ENCODE measurements at regions not wholly inside any gene's neighbourhood (a gene's known extent, or its start where the extent isn't known, plus 50 kb on each side); places are given as distances from the start of the nearest gene placed in this dataset.

DNA sequence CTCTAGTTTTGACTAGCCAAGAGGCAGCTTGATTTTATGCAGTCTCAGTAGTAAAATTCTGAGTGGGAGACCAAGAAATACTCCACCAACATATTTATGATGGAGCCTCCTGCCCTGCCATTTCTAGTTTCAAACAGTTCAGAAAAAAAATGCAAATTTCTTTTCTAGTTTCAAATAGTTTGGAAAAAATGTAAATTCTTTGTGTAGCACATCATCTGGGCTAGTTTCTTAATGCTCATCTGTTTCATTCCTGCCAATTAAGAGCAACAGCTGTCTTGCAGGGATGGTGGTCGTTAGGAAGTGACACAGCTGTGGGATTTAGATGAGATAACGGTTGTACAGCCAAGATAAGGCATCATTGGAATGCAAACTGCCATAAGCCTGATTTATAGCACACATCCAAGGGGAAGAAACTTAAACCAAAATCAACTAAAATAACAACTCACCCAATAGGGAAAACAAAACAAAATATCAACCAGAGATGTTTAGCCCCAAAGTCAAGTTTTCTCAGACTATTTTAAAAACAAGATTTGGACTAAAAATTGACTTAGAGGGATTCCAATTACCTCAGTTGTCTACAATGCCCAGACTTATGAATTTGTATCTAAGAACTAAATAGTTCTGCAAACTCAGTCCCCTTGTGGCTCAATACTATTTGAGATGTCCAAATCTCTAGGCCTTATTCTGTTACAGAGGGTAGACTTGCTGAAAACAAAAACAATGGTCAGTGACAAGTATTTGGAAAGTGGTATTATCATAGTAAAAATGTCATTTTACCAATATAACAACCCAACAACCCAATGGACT lies 291.3 kb upstream of the ATP2B1 start:
- 23 to 33% methylated on average over 2 of the region's 2 CpGs for WGBS, 2 donors
- Histone ChIP-seq H3K4me1 (peaks cover 0 to 25% (median 9%) of the 10 kb centered on the region in 4 donors), H3K4me3 (no peak overlapping the region), H3K27me3 (no peaks in the 10 kb centered on the region), H3K9me3 (no peaks in the 10 kb centered on the region), H3K36me3 (no peaks in the 10 kb centered on the region), H3K27ac (no peak overlapping the region)
- intact Hi-C loops (cut with DNase I), result no loop called here
- no peak for DNase-seq
- TF ChIP-seq POLR2A (IDR thresholded peaks at IDR 0.05), result no peak
- TF ChIP-seq POLR2AphosphoS5 (IDR thresholded peaks at IDR 0.05), result no peak
- no peak for TF ChIP-seq CTCF (IDR thresholded peaks at IDR 0.05)

GRCh38 chr12:89995870-89996269 lies 287.2 kb upstream of the ATP2B1 start:
- H3K4me3 ChIP-seq, result no peak overlapping the region
- H3K9me3 ChIP-seq, result no peaks in the 10 kb centered on the region
- no peak for DNase-seq
- H3K36me3 ChIP-seq, result no peaks in the 10 kb centered on the region
- H3K27ac ChIP-seq, result no peak overlapping the region
- WGBS, 2 donors, result 75 to 80% methylated on average over 1 of the region's 1 CpG
- TF ChIP-seq POLR2AphosphoS5 (IDR thresholded peaks at IDR 0.05), result no peak
- TF ChIP-seq CTCF (IDR thresholded peaks at IDR 0.05), result no peak
- no peak for TF ChIP-seq POLR2A (IDR thresholded peaks at IDR 0.05)
- TF ChIP-seq EP300 (IDR thresholded peaks at IDR 0.05), result no peak
- intact Hi-C loops (cut with DNase I), result no loop called here
- no peaks in the 10 kb centered on the region for H3K27me3 ChIP-seq
- no peaks in the 10 kb centered on the region for H3K4me1 ChIP-seq

DNA sequence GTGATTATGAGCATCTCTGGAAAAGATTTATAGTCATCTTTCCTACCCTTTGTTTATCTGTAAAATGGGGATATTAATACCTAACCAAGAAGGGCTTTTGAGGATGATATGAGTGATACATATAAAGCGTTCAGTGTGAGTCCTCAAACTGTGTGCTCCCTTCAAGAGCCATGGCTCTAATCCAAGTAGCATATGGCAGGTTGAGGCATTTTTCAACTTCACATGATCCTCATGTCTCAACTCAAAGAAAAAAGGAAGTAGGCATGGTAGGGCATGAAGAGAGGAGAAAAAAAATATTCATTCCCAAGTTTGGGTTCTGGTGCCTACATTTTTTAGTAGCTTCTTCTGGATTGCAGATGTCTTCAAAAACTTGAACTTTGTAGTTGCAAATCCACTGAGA lies 286.3 kb upstream of the ATP2B1 start:
- TF ChIP-seq CTCF (IDR thresholded peaks at IDR 0.05) (no peak), POLR2AphosphoS5 (IDR thresholded peaks at IDR 0.05) (no peak), EP300 (IDR thresholded peaks at IDR 0.05) (no peak), POLR2A (IDR thresholded peaks at IDR 0.05) (no peak)
- H3K4me3 ChIP-seq, result no peak overlapping the region
- no peaks in the 10 kb centered on the region for H3K9me3 ChIP-seq
- no peaks in the 10 kb centered on the region for H3K27me3 ChIP-seq
- no peaks in the 10 kb centered on the region for H3K36me3 ChIP-seq
- intact Hi-C loops (cut with DNase I), result no loop called here
- no peak for DNase-seq
- 93 to 97% methylated on average over 1 of the region's 1 CpG for WGBS, 2 donors
- H3K4me1 ChIP-seq, result no peaks in the 10 kb centered on the region
- H3K27ac ChIP-seq, result no peak overlapping the region

- Histone ChIP-seq H3K27me3 (no peaks in the 10 kb centered on the region), H3K4me3 (no peak overlapping the region), H3K27ac (no peak overlapping the region), H3K4me1 (no peaks in the 10 kb centered on the region), H3K36me3 (no peaks in the 10 kb centered on the region), H3K9me3 (no peaks in the 10 kb centered on the region)
- TF ChIP-seq POLR2AphosphoS5 (IDR thresholded peaks at IDR 0.05) (no peak), EP300 (IDR thresholded peaks at IDR 0.05) (no peak), POLR2A (IDR thresholded peaks at IDR 0.05) (no peak), CTCF (IDR thresholded peaks at IDR 0.05) (no peak)
- intact Hi-C loops (cut with DNase I), result no loop called here
- 97 to 100% methylated on average over 1 of the region's 1 CpG for WGBS, 2 donors
- no peak for DNase-seq
These were observed 285.0 kb upstream of the ATP2B1 start for GRCh38 chr12:89993632-89994031.

All from sigmoid colon (tissue), 6 donors.